HEK293 (cell line): ENCODE measurements at regions not wholly inside any gene's neighbourhood (a gene's known extent, or its start where the extent isn't known, plus 50 kb on each side); places are given as distances from the start of the nearest gene placed in this dataset.
A peak's percentile ranks its signal among the peaks of the same experiment; 100 is the strongest.
"Not testable (repeated sequence)": the region's sequence is repeated elsewhere in the genome, so short reads cannot be mapped to it uniquely, and the experiment has no call there.

ENCODE experiments used
- CTCF ChIA-PET: fragments of 350-600 bp; formaldehyde crosslinking; extraction: SDS; loops from one replicate; lab custom pipeline; 2021; ENCODE audit warnings: antibody characterized with exemption; lab: Yijun Ruan, JAX
- POLR2A ChIA-PET: fragments of 300-600 bp; formaldehyde crosslinking; extraction: SDS; loops from one replicate; lab custom pipeline; 2020; ENCODE audit warnings: antibody characterized with exemption, inconsistent platforms; lab: Yijun Ruan, JAX
- H3K27ac ChIP-seq: fragments of 200-500 bp; sonication (Bioruptor generic); 2 replicates; pipeline ENCODE4 v1.5.1; 2014; ENCODE audit warnings: low read depth, low read length, control low read depth, inconsistent platforms; ENCODE audit errors: extremely low read depth
- H3K36me3 ChIP-seq, 2 experiments: fragments of 200-500 bp in 1 of 2; sonication (Bioruptor generic) in 1 of 2; 1 replicate in 1 of 2; 2 replicates in 1 of 2; pipeline ENCODE4 v1.5.1; 2014 to 2017; ENCODE audit warnings: inconsistent platforms in 2 of 2, low read length in 2 of 2; ENCODE audit not compliant: control insufficient read depth in 2 of 2, insufficient read depth in 1 of 2
- H3K4me1 ChIP-seq: fragments of 200-500 bp; sonication (Bioruptor generic); 2 replicates; pipeline ENCODE4 v1.5.1; 2014; ENCODE audit warnings: mild to moderate bottlenecking, low read length, inconsistent platforms; ENCODE audit not compliant: control insufficient read depth, insufficient read depth
- H3K4me3 ChIP-seq: 2 replicates; pipeline ENCODE4 v1.5.1; 2011; ENCODE audit warnings: low read depth, mild to moderate bottlenecking, control low read depth, low read length, moderate library complexity
- H3K9me3 ChIP-seq: fragments of 200-500 bp; sonication (Bioruptor generic); 2 replicates; pipeline ENCODE4 v1.5.1; 2014; ENCODE audit warnings: low read depth, low read length, inconsistent platforms; ENCODE audit not compliant: control insufficient read depth, insufficient read depth
- HOXD13 ChIP-seq: sonication (generic); formaldehyde crosslinking; IDR thresholded peaks from 2 replicates; pipeline ENCODE4 v1.8.0; 2022; ENCODE audit warnings: missing genetic modification reagents, borderline replicate concordance
- SCRT1 ChIP-seq: fragments of 450-650 bp; formaldehyde crosslinking; IDR thresholded peaks from 2 replicates; pipeline ENCODE4 v1.5.1; 2016; ENCODE audit warnings: missing biosample characterization, missing genetic modification characterization, borderline replicate concordance
- SCRT2 ChIP-seq: fragments of 450-650 bp; formaldehyde crosslinking; IDR thresholded peaks from 2 replicates; pipeline ENCODE4 v1.5.1; 2016; ENCODE audit warnings: missing biosample characterization, missing genetic modification characterization
- ZEB2 ChIP-seq: fragments of 450-650 bp; formaldehyde crosslinking; IDR thresholded peaks from 2 replicates; pipeline ENCODE4 v1.5.1; 2016; ENCODE audit warnings: missing biosample characterization, missing genetic modification characterization
- ZNF112 ChIP-seq: fragments of 450-650 bp; formaldehyde crosslinking; IDR thresholded peaks from 2 replicates; pipeline ENCODE4 v1.5.0; 2017; ENCODE audit warnings: missing biosample characterization, missing genetic modification characterization
- ZNF140 ChIP-seq: fragments of 450-650 bp; formaldehyde crosslinking; IDR thresholded peaks from 2 replicates; pipeline ENCODE4 v1.5.1; 2016; ENCODE audit warnings: missing biosample characterization, missing genetic modification characterization
- ZNF148 ChIP-seq: fragments of 450-650 bp; formaldehyde crosslinking; IDR thresholded peaks from 2 replicates; pipeline ENCODE4 v1.5.0; 2017; ENCODE audit warnings: missing biosample characterization, missing genetic modification characterization, borderline replicate concordance
- ZNF248 ChIP-seq: fragments of 450-650 bp; formaldehyde crosslinking; IDR thresholded peaks from 2 replicates; pipeline ENCODE4 v1.5.1; 2017; ENCODE audit warnings: missing biosample characterization, missing genetic modification characterization
- ZNF280C ChIP-seq: fragments of 450-650 bp; formaldehyde crosslinking; IDR thresholded peaks from 2 replicates; pipeline ENCODE4 v1.5.1; 2016; ENCODE audit warnings: missing biosample characterization, missing genetic modification characterization
- ZNF366 ChIP-seq: fragments of 450-650 bp; formaldehyde crosslinking; conservative IDR thresholded peaks from 2 replicates; pipeline ENCODE4 v1.5.1; 2016; ENCODE audit warnings: missing biosample characterization, missing genetic modification characterization
- ZNF391 ChIP-seq: fragments of 450-650 bp; formaldehyde crosslinking; IDR thresholded peaks from 2 replicates; pipeline ENCODE4 v1.5.1; 2016; ENCODE audit warnings: low read depth, missing biosample characterization, missing genetic modification characterization, borderline replicate concordance
- ZNF398 ChIP-seq: fragments of 450-650 bp; formaldehyde crosslinking; IDR thresholded peaks from 2 replicates; pipeline ENCODE4 v1.5.1; 2017; ENCODE audit warnings: missing biosample characterization, missing genetic modification characterization
- ZNF48 ChIP-seq: fragments of 450-650 bp; formaldehyde crosslinking; IDR thresholded peaks from 2 replicates; pipeline ENCODE4 v1.5.1; 2016; ENCODE audit warnings: missing biosample characterization, missing genetic modification characterization
- ZNF624 ChIP-seq: fragments of 450-650 bp; formaldehyde crosslinking; IDR thresholded peaks from 2 replicates; pipeline ENCODE4 v1.5.1; 2017; ENCODE audit warnings: missing biosample characterization, missing genetic modification characterization
- ZNF660 ChIP-seq: fragments of 450-650 bp; IDR thresholded peaks from 2 replicates; pipeline ENCODE4 v1.5.1; 2018; ENCODE audit warnings: missing biosample characterization, mild to moderate bottlenecking, missing genetic modification characterization
- ZSCAN5A ChIP-seq: fragments of 450-650 bp; formaldehyde crosslinking; IDR thresholded peaks from 2 replicates; pipeline ENCODE4 v1.5.1; 2016; ENCODE audit warnings: missing biosample characterization, missing genetic modification characterization

- POLR2A ChIA-PET: no interaction called here
Observed at GRCh38 chr1:81729239-81729638, 71.5 kb upstream of the ADGRL2 start.

GRCh38 chr1:81725823-81726222 lies 74.9 kb upstream of the ADGRL2 start:
- H3K4me3 ChIP-seq: no peak overlapping the region
- no peaks in the 10 kb centered on the region for H3K4me1 ChIP-seq
- H3K27ac ChIP-seq: no peak overlapping the region
- no peaks in the 10 kb centered on the region for H3K9me3 ChIP-seq
- H3K36me3 ChIP-seq: no peaks in the 10 kb centered on the region
- CTCF ChIA-PET: no interaction called here
- POLR2A ChIA-PET: no interaction called here
- TF ChIP-seq ZNF660 (tag by site-specific recombination): no peak
- TF ChIP-seq SCRT1 (tag by site-specific recombination): peak; percentile 94
- no peak for TF ChIP-seq ZSCAN5A (tag by site-specific recombination)
- TF ChIP-seq ZNF140 (tag by site-specific recombination): no peak
- peak; percentile 95 for TF ChIP-seq SCRT2 (tag by site-specific recombination)

More at GRCh38 chr1:81729239-81729638, 71.5 kb upstream of the ADGRL2 start:
- CTCF ChIA-PET: no interaction called here
- H3K27ac ChIP-seq: no peak overlapping the region
- no peaks in the 10 kb centered on the region for H3K9me3 ChIP-seq
- H3K36me3 ChIP-seq: no peaks in the 10 kb centered on the region
- no peak for TF ChIP-seq ZNF112 (tag by site-specific recombination)
- no peak for TF ChIP-seq ZEB2 (tag by site-specific recombination)
- TF ChIP-seq ZNF391: no peak
- TF ChIP-seq ZNF398 (tag by site-specific recombination): no peak
- no peak for TF ChIP-seq HOXD13 (CRISPR knock-in tag)
- TF ChIP-seq ZNF148 (tag by site-specific recombination): no peak
- TF ChIP-seq ZNF366 (tag by site-specific recombination): no peak
- no peak for TF ChIP-seq ZNF280C
- TF ChIP-seq ZNF48 (tag by site-specific recombination): no peak
- TF ChIP-seq ZNF248 (tag by site-specific recombination): no peak
- TF ChIP-seq ZNF624 (tag by site-specific recombination): no peak
- no peaks in the 10 kb centered on the region for H3K4me1 ChIP-seq
- H3K4me3 ChIP-seq: no peak overlapping the region

- H3K4me3 ChIP-seq, POLR2A ChIA-PET, H3K27ac ChIP-seq, H3K36me3 ChIP-seq, H3K4me1 ChIP-seq, H3K9me3 ChIP-seq, CTCF ChIA-PET: not testable (repeated sequence)
Observed at GRCh38 chr1:81722631-81723328, 78.0 kb upstream of the ADGRL2 start.

GRCh38 chr1:81720256-81720655 lies 80.5 kb upstream of the ADGRL2 start:
- POLR2A ChIA-PET, H3K4me3 ChIP-seq, CTCF ChIA-PET, H3K4me1 ChIP-seq, H3K27ac ChIP-seq, H3K9me3 ChIP-seq, H3K36me3 ChIP-seq: not testable (repeated sequence)
